Thyroid gland (tissue), 4 donors: ENCODE measurements at regions not wholly inside any gene's neighbourhood (a gene's known extent, or its start where the extent isn't known, plus 50 kb on each side); places are given as distances from the start of the nearest gene placed in this dataset.

Experiments
- POLR2A ChIP-seq, 2 donors: fragments of 450-650 bp; IDR thresholded peaks; one replicate each; pipeline ENCODE4 v1.6.1; 2017; ENCODE audit warnings: antibody characterized with exemption in 2 of 2, mild to moderate bottlenecking in 2 of 2, moderate library complexity in 1 of 2
- TF ChIP-seq, protein P1 (sequence below), 6 experiments: fragments of 200-600 bp in 3 of 6; fragments of 450-650 bp in 3 of 6; sonication (generic) in 3 of 6; IDR thresholded peaks; one replicate each; pipeline ENCODE4 v1.5.1; 2016 to 2019; ENCODE audit warnings: antibody characterized with exemption in 6 of 6, mild to moderate bottlenecking in 2 of 6, inconsistent platforms in 1 of 6, moderate library complexity in 1 of 6

DNA sequence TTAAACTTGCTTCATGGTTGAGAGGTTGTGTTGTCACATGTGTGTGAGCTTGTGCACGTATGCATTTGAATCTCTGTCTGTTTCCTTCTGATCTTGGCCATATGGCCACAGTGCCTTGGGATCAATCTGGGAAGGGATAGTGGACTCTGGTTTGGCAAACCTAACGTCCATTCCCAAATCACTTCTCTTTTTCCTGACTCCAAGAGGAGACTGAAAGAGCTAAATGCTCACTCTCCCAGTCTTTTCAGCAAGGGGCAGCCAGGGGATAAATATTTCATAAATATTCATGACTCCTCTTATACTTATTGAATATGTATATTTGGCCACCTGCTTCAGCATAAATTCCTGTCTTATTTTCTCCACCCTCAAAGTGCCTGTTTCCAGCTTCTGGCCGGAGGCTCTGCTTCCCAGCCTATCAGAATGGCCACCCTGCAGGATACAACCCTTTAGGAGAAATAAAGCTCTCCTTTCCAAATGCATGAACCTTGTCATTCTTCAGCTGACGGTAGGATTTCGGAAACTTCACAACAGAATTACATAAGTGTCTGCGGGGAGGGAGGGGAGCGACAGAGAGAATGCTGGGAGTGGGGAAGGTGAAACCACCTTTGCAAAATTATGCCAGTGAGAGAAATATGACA lies 112.2 kb upstream of the COPS8 start:
- TF ChIP-seq, protein P1, sequence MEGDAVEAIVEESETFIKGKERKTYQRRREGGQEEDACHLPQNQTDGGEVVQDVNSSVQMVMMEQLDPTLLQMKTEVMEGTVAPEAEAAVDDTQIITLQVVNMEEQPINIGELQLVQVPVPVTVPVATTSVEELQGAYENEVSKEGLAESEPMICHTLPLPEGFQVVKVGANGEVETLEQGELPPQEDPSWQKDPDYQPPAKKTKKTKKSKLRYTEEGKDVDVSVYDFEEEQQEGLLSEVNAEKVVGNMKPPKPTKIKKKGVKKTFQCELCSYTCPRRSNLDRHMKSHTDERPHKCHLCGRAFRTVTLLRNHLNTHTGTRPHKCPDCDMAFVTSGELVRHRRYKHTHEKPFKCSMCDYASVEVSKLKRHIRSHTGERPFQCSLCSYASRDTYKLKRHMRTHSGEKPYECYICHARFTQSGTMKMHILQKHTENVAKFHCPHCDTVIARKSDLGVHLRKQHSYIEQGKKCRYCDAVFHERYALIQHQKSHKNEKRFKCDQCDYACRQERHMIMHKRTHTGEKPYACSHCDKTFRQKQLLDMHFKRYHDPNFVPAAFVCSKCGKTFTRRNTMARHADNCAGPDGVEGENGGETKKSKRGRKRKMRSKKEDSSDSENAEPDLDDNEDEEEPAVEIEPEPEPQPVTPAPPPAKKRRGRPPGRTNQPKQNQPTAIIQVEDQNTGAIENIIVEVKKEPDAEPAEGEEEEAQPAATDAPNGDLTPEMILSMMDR (IDR thresholded peaks at IDR 0.05), result no peak
- TF ChIP-seq POLR2A (IDR thresholded peaks at IDR 0.05), result no peak
